Gastroesophageal sphincter (tissue), 3 donors: ENCODE measurements at regions not wholly inside any gene's neighbourhood (a gene's known extent, or its start where the extent isn't known, plus 50 kb on each side); places are given as distances from the start of the nearest gene placed in this dataset.

Source experiments
- EP300 ChIP-seq: sonication (generic); formaldehyde crosslinking; IDR thresholded peaks from one replicate; pipeline ENCODE4 v1.6.1; 2017; ENCODE audit warnings: antibody characterized with exemption, mild to moderate bottlenecking
- POLR2A ChIP-seq, 2 donors: fragments of 450-650 bp; IDR thresholded peaks; one replicate each; pipeline ENCODE4 v1.6.1; 2017; ENCODE audit warnings: antibody characterized with exemption in 2 of 2, mild to moderate bottlenecking in 2 of 2, moderate library complexity in 1 of 2
- POLR2AphosphoS5 ChIP-seq: sonication (generic); formaldehyde crosslinking; IDR thresholded peaks from one replicate; pipeline ENCODE4 v1.6.1; 2017; ENCODE audit warnings: antibody characterized with exemption
- TF ChIP-seq, protein P1 (sequence below), 4 experiments: fragments of 200-600 bp in 2 of 4; fragments of 450-650 bp in 2 of 4; sonication (generic) in 1 of 4; IDR thresholded peaks; one replicate each; pipeline ENCODE4 v1.5.1; 2017 to 2019; ENCODE audit warnings: antibody characterized with exemption in 4 of 4, mild to moderate bottlenecking in 2 of 4, moderate library complexity in 2 of 4

DNA sequence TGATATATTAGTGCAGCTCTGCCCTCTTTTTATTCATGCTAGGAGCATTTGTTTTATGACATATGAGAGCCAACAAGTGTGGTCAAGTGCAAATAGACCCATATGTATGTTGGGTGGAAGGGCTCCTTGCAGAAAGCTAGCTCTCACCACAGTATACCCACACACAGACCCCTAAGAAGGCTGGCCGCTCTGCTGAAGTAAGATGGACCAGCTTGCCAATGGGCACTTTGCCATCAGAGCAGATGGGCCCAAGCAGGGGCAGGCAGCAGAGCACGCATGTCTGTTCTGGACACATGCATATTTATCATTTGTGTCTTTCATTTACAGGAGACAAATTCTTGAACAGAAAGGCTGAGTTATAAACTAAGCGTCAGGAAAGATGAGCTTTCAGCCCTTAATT is 187.5 kb upstream of the DTNA start:
- TF ChIP-seq, protein P1, sequence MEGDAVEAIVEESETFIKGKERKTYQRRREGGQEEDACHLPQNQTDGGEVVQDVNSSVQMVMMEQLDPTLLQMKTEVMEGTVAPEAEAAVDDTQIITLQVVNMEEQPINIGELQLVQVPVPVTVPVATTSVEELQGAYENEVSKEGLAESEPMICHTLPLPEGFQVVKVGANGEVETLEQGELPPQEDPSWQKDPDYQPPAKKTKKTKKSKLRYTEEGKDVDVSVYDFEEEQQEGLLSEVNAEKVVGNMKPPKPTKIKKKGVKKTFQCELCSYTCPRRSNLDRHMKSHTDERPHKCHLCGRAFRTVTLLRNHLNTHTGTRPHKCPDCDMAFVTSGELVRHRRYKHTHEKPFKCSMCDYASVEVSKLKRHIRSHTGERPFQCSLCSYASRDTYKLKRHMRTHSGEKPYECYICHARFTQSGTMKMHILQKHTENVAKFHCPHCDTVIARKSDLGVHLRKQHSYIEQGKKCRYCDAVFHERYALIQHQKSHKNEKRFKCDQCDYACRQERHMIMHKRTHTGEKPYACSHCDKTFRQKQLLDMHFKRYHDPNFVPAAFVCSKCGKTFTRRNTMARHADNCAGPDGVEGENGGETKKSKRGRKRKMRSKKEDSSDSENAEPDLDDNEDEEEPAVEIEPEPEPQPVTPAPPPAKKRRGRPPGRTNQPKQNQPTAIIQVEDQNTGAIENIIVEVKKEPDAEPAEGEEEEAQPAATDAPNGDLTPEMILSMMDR (IDR thresholded peaks at IDR 0.05): no peak
- TF ChIP-seq POLR2A (IDR thresholded peaks at IDR 0.05): no peak
- TF ChIP-seq POLR2AphosphoS5: no peak
- TF ChIP-seq EP300: no peak
